ENCODE measurements at regions not wholly inside any gene's neighbourhood (a gene's known extent, or its start where the extent isn't known, plus 50 kb on each side); places are given as distances from the start of the nearest gene placed in this dataset.

DNA sequence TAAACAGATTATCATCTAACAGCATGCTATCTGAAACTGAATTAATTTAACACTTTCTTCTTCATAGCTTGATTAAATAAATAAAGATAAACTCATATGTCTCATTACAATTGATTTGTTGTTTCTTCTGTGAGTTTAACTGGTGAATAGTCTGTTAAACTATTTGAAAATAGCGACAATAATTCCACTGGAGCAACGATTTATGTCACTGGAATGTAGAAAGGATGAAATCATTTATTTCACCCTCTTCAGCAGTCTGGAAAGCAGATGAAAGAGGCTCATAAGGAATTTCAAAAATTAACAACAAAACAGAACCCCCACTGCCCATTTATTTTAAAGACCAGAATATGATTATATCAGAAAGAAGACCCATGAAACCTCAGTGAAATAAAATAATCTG, 1165.1 kb upstream of the USP15 start:
- H2AFZ ChIP-seq (ENCODE audit: control insufficient read depth, low read length): no peak overlapping the region
- no peaks in the 10 kb centered on the region for H3K9me1 ChIP-seq (ENCODE audit: control insufficient read depth, extremely low read depth, insufficient read depth, low read length)
- H3K27me3 ChIP-seq (ENCODE audit: control insufficient read depth, extremely low read depth, insufficient read depth, low read length): no peaks in the 10 kb centered on the region
- no peak overlapping the region for H3K4me2 ChIP-seq (ENCODE audit: control insufficient read depth, extremely low read depth, insufficient read depth, low read depth, low read length)
- no peak overlapping the region for H3K27ac ChIP-seq (ENCODE audit: control insufficient read depth, insufficient read depth, low read length)
- FAIRE-seq (no peak), DNase-seq (ENCODE audit: low read depth, low spot score) (no peak)
- H3K9ac ChIP-seq (ENCODE audit: control insufficient read depth, extremely low read depth, insufficient read depth, low read length): no peak overlapping the region
- no peaks in the 10 kb centered on the region for H3K36me3 ChIP-seq (ENCODE audit: control insufficient read depth in 2 of 2, extremely low read depth in 1 of 2, insufficient read depth in 2 of 2, low read length in 2 of 2)
- no peaks in the 10 kb centered on the region for H3K4me1 ChIP-seq (ENCODE audit: control insufficient read depth, extremely low read depth, insufficient read depth, low read length)
- H3K4me3 ChIP-seq (ENCODE audit: control insufficient read depth in 2 of 3, extremely low read depth in 1 of 3, insufficient read depth in 2 of 3, low read depth in 1 of 3, low read length in 3 of 3): no peak overlapping the region
- TF ChIP-seq, protein P1, sequence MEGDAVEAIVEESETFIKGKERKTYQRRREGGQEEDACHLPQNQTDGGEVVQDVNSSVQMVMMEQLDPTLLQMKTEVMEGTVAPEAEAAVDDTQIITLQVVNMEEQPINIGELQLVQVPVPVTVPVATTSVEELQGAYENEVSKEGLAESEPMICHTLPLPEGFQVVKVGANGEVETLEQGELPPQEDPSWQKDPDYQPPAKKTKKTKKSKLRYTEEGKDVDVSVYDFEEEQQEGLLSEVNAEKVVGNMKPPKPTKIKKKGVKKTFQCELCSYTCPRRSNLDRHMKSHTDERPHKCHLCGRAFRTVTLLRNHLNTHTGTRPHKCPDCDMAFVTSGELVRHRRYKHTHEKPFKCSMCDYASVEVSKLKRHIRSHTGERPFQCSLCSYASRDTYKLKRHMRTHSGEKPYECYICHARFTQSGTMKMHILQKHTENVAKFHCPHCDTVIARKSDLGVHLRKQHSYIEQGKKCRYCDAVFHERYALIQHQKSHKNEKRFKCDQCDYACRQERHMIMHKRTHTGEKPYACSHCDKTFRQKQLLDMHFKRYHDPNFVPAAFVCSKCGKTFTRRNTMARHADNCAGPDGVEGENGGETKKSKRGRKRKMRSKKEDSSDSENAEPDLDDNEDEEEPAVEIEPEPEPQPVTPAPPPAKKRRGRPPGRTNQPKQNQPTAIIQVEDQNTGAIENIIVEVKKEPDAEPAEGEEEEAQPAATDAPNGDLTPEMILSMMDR (optimal IDR thresholded peaks at IDR 0.05 in 1 of 3, IDR thresholded peaks at IDR 0.05 in 1 of 3, conservative IDR thresholded peaks at IDR 0.05 in 1 of 3; ENCODE audit: extremely low read depth in 1 of 3, insufficient read depth in 2 of 3, low read length in 3 of 3): no peak
- TF ChIP-seq EZH2 (IDR thresholded peaks at IDR 0.05; ENCODE audit: low read length): no peak
- dilution Hi-C loops (cut with MboI; ENCODE audit: extremely low pct_ligation_motif_present, low sequenced_read_pairs): no loop called here
- H4K20me1 ChIP-seq (ENCODE audit: control insufficient read depth, extremely low read depth, insufficient read depth, low read length): no peaks in the 10 kb centered on the region
- no peaks in the 10 kb centered on the region for H3K79me2 ChIP-seq (ENCODE audit: control insufficient read depth, insufficient read depth, low read length)
- H3K9me3 ChIP-seq (ENCODE audit: control insufficient read depth, low read depth, low read length): no peaks in the 10 kb centered on the region

DNA sequence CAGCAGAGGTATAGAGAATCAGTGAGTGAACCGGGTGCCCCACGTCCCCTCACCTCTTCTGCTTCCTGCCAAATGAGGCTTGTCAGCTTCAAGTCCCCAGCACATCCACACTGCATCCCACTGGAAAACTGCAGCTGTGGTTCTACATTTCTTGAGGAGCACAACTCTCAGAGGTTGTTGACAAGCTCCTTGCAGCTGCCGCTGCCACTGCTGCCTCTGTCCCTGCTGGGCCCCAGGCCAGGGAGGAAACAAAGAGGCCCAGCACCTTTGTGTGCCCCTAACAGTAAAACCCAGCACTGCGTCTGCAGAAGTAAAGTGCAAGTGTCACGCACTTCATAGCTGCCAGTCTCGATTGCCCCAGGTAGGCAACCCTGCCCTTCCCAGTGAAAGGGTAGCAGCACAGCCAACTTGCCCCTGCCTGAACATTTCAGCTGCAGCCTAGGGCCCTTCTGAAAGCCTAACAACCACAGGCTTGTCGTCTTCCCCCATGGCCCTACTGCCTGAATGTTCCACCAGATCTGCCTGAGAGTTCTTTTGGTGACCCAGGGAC, 1162.1 kb upstream of the USP15 start:
- Histone ChIP-seq H3K79me2 (ENCODE audit: control insufficient read depth, insufficient read depth, low read length) (no peaks in the 10 kb centered on the region), H3K9me1 (ENCODE audit: control insufficient read depth, extremely low read depth, insufficient read depth, low read length) (no peaks in the 10 kb centered on the region), H3K9me3 (ENCODE audit: control insufficient read depth, low read depth, low read length) (no peaks in the 10 kb centered on the region), H3K4me3 (ENCODE audit: control insufficient read depth in 2 of 3, extremely low read depth in 1 of 3, insufficient read depth in 2 of 3, low read depth in 1 of 3, low read length in 3 of 3) (no peak overlapping the region), H3K27me3 (ENCODE audit: control insufficient read depth, extremely low read depth, insufficient read depth, low read length) (no peaks in the 10 kb centered on the region), H3K9ac (ENCODE audit: control insufficient read depth, extremely low read depth, insufficient read depth, low read length) (no peak overlapping the region), H3K27ac (ENCODE audit: control insufficient read depth, insufficient read depth, low read length) (no peak overlapping the region), H4K20me1 (ENCODE audit: control insufficient read depth, extremely low read depth, insufficient read depth, low read length) (no peaks in the 10 kb centered on the region), H3K36me3 (ENCODE audit: control insufficient read depth in 2 of 2, extremely low read depth in 1 of 2, insufficient read depth in 2 of 2, low read length in 2 of 2) (no peaks in the 10 kb centered on the region), H2AFZ (ENCODE audit: control insufficient read depth, low read length) (no peak overlapping the region), H3K4me1 (ENCODE audit: control insufficient read depth, extremely low read depth, insufficient read depth, low read length) (no peaks in the 10 kb centered on the region), H3K4me2 (ENCODE audit: control insufficient read depth, extremely low read depth, insufficient read depth, low read depth, low read length) (no peak overlapping the region)
- no peak for TF ChIP-seq EZH2 (IDR thresholded peaks at IDR 0.05; ENCODE audit: low read length)
- TF ChIP-seq, protein P1 (optimal IDR thresholded peaks at IDR 0.05 in 1 of 3, IDR thresholded peaks at IDR 0.05 in 1 of 3, conservative IDR thresholded peaks at IDR 0.05 in 1 of 3; ENCODE audit: extremely low read depth in 1 of 3, insufficient read depth in 2 of 3, low read length in 3 of 3): no peak
- dilution Hi-C loops (cut with MboI; ENCODE audit: extremely low pct_ligation_motif_present, low sequenced_read_pairs): no loop called here
- FAIRE-seq: no peak
- DNase-seq (ENCODE audit: low read depth, low spot score): no peak
